ENCODE measurements at regions not wholly inside any gene's neighbourhood (a gene's known extent, or its start where the extent isn't known, plus 50 kb on each side); places are given as distances from the start of the nearest gene placed in this dataset.

DNA sequence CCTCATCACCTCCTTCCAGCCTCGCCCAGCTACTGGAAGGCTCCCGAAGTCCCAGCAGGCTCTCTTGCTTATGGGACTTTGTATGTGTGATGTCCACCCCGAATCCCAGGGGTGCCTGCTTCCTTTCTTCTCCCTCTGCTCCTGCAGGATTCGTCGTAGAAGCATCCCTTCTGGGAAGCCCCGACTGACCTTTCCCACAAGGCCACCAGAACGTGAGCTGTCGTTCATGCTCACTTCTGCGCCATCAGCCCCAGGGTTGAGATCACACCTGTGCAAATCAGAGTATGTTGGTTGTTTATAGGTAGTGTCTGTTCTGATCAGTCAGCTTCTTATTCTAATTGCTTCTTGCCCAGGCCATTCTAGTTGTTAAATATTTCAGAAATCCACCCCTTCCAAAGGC lies 101.8 kb downstream of the HS1BP3 start:
- Histone ChIP-seq H3K36me3 (ENCODE audit: control insufficient read depth in 2 of 4, insufficient read depth in 4 of 4, low read length in 3 of 4) (no peaks in the 10 kb centered on the region), H3K4me2 (ENCODE audit: insufficient read depth in 1 of 2, low read depth in 2 of 2, low read length in 2 of 2) (no peak overlapping the region), H3K27ac (ENCODE audit: low read depth, low read length) (no peak overlapping the region)
- TF ChIP-seq HDAC6 (IDR thresholded peaks at IDR 0.05; ENCODE audit: low read depth, low read length) (no peak), NANOG (IDR thresholded peaks at IDR 0.05; ENCODE audit: insufficient read depth, low read depth, low read length, poor library complexity, severe bottlenecking) (no peak), EP300 (IDR thresholded peaks at IDR 0.05; ENCODE audit: borderline replicate concordance in 1 of 2, low read depth in 2 of 2, low read length in 2 of 2) (no peak), JUND (IDR thresholded peaks at IDR 0.05; ENCODE audit: low read length) (no peak), RBBP5 (IDR thresholded peaks at IDR 0.05; ENCODE audit: borderline replicate concordance, low read depth, low read length) (no peak), SIX5 (IDR thresholded peaks at IDR 0.05; ENCODE audit: low read depth, low read length) (no peak), TAF1 (IDR thresholded peaks at IDR 0.05; ENCODE audit: low read depth, low read length) (no peak), KDM1A (IDR thresholded peaks at IDR 0.05; ENCODE audit: borderline replicate concordance, low read length) (no peak), BACH1 (IDR thresholded peaks at IDR 0.05; ENCODE audit: low read length) (no peak), JUN (IDR thresholded peaks at IDR 0.05; ENCODE audit: low read depth, low read length) (no peak), SRF (IDR thresholded peaks at IDR 0.05; ENCODE audit: low read depth, low read length) (no peak), GTF2F1 (IDR thresholded peaks at IDR 0.05; ENCODE audit: borderline replicate concordance, low read depth, low read length) (no peak)
- TF ChIP-seq, protein P1, sequence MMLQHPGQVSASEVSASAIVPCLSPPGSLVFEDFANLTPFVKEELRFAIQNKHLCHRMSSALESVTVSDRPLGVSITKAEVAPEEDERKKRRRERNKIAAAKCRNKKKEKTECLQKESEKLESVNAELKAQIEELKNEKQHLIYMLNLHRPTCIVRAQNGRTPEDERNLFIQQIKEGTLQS (IDR thresholded peaks at IDR 0.05; ENCODE audit: insufficient read depth, low read depth, low read length) = no peak
- TF ChIP-seq, protein P2, sequence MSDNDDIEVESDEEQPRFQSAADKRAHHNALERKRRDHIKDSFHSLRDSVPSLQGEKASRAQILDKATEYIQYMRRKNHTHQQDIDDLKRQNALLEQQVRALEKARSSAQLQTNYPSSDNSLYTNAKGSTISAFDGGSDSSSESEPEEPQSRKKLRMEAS (IDR thresholded peaks at IDR 0.05) = no peak

More for the DNA sequence above, 101.8 kb downstream of the HS1BP3 start:
- no peak overlapping the region for H3K56ac ChIP-seq (replicated peaks; ENCODE audit: insufficient read length, low read depth, low read length)
- no peak for FAIRE-seq
- no peak overlapping the region for H3K18ac ChIP-seq (ENCODE audit: extremely low read depth, low read length)
- H4K5ac ChIP-seq (ENCODE audit: insufficient read length, low read depth, low read length) = no peak overlapping the region
- H2BK5ac ChIP-seq (ENCODE audit: low read depth, low read length) = no peak overlapping the region
- no peak overlapping the region for H3K4me3 ChIP-seq (ENCODE audit: extremely low read depth in 1 of 4, insufficient read depth in 2 of 4, low read depth in 3 of 4, low read length in 4 of 4)
- H3K14ac ChIP-seq (ENCODE audit: insufficient read length) = no peak overlapping the region
- no peak overlapping the region for H4K91ac ChIP-seq (replicated peaks; ENCODE audit: insufficient read length, low read length)
- WGBS, 2 experiments (ENCODE audit: extremely low coverage in 1 of 2, insufficient coverage in 1 of 2, insufficient read length in 1 of 2, insufficient replicate concordance in 2 of 2, low coverage in 1 of 2, low lambda C conversion rate in 2 of 2, missing lambda C conversion rate in 1 of 2) = 89% methylated on average over 9 of the region's 9 CpGs; no CpG with 5 or more reads in 1 of the 2 experiments
- no peak overlapping the region for H3K9ac ChIP-seq (replicated peaks in 1 of 4; ENCODE audit: extremely low read depth in 1 of 4, low read depth in 3 of 4, low read length in 3 of 4)
- H3K4me1 ChIP-seq (replicated peaks in 1 of 4; ENCODE audit: control insufficient read depth in 3 of 4, insufficient read depth in 4 of 4, low read length in 3 of 4) = no peaks in the 10 kb centered on the region; a peak in 1 of 7 replicates
- ChIA-PET POLR2A (ENCODE audit: partially characterized antibody) (interaction anchor here (0.8 to 1.2 kb wide), 2 partner anchors 11 to 15 kb away, joined by 3 read pairs; no protein-coding TSS in a partner anchor), CTCF (ENCODE audit: partially characterized antibody) (interaction anchor here (1.4 to 2.1 kb wide), 4 partner anchors 19 to 85 kb away, joined by 3 to 7 read pairs (median 6); no protein-coding TSS in a partner anchor)
- no peaks in the 10 kb centered on the region for H3K79me2 ChIP-seq (ENCODE audit: control insufficient read depth in 1 of 2, insufficient read depth in 2 of 2, low read length in 2 of 2)
- H3K79me1 ChIP-seq (ENCODE audit: low read depth, low read length) = no peaks in the 10 kb centered on the region
- H2BK120ac ChIP-seq (replicated peaks; ENCODE audit: low read depth, low read length) = no peak overlapping the region
- H3K27me3 ChIP-seq (replicated peaks in 1 of 4; ENCODE audit: control insufficient read depth in 3 of 4, extremely low read depth in 1 of 4, insufficient read depth in 3 of 4, low read length in 3 of 4) = no peaks in the 10 kb centered on the region; a peak in 1 of 7 replicates
- H4K20me1 ChIP-seq (replicated peaks in 1 of 2; ENCODE audit: control insufficient read depth in 1 of 2, insufficient read depth in 2 of 2, low read length in 2 of 2) = no peaks in the 10 kb centered on the region
- no peak overlapping the region for H2AK5ac ChIP-seq (ENCODE audit: low read depth, low read length)
- H4K8ac ChIP-seq (ENCODE audit: extremely low read depth, insufficient read depth, low read length) = no peak overlapping the region
- no peak overlapping the region for H2BK20ac ChIP-seq (ENCODE audit: low read length)
- H2BK15ac ChIP-seq (ENCODE audit: low read length) = no peak overlapping the region
- no peak overlapping the region for H3K23ac ChIP-seq (ENCODE audit: insufficient read length)
- H2AFZ ChIP-seq (ENCODE audit: low read length) = no peak overlapping the region
- no peak overlapping the region for H2BK12ac ChIP-seq (ENCODE audit: low read depth, low read length)
- no peak overlapping the region for H3K4ac ChIP-seq (replicated peaks; ENCODE audit: insufficient read length, low read depth, low read length)
- DNase-seq (ENCODE audit: low read depth in 1 of 2, low spot score in 2 of 2) = no peak
- H3K23me2 ChIP-seq (ENCODE audit: low read depth, low read length) = no peaks in the 10 kb centered on the region
- H3K9me3 ChIP-seq (ENCODE audit: insufficient read depth in 2 of 2, low read depth in 1 of 2, low read length in 1 of 2) = peaks cover 0 to 2% of the 10 kb centered on the region in 2 experiments; a peak in 1 of 4 replicates
